GM21786 (cell line): ENCODE measurements at regions not wholly inside any gene's neighbourhood (a gene's known extent, or its start where the extent isn't known, plus 50 kb on each side); places are given as distances from the start of the nearest gene placed in this dataset.

Source experiments
- ATAC-seq: cut with Tn5 transposase; IDR thresholded peaks from one replicate; pipeline ENCODE4 v1.9.1; 2021; ENCODE audit not compliant: unreplicated experiment

DNA sequence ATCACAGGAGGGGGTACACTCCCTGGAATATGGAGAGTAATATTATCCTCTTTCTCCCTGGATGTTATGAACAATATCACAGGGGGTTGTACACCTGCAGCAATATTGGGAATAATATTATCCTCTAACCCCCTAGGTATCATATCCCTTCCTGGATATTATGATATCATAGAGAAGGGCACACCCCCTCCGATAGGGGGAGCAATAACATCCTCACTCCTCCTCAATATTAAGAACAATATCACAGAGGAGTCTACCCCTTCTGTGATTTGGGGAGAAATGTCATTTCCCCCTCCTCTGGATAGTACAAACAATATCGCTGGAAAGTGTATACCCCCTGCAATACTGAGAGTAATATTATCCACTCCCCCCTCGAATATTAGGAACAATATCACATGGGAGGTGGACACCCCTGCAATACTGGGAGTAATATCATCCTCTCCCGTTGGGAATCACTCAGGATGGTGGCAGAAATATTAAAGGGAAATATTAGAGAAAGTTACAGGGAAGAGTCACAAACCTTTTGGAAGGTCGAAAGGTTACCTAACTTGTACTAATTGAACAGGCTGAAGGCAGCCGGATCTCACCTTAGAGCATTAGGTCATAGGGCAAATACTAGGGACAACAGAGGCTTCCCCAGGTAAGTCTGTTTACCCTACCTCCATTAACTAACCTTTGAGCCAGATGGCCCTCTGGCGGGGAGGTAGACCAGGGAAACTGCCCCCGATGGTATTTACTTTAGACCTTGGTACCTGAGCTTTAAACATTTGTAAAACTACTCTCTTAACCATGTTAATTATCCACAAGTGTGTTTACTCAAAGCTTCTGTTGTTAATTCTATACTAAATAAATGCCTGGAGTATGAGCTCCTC lies 57.5 kb upstream of the FREM1 start:
- ATAC-seq: no peak

DNA sequence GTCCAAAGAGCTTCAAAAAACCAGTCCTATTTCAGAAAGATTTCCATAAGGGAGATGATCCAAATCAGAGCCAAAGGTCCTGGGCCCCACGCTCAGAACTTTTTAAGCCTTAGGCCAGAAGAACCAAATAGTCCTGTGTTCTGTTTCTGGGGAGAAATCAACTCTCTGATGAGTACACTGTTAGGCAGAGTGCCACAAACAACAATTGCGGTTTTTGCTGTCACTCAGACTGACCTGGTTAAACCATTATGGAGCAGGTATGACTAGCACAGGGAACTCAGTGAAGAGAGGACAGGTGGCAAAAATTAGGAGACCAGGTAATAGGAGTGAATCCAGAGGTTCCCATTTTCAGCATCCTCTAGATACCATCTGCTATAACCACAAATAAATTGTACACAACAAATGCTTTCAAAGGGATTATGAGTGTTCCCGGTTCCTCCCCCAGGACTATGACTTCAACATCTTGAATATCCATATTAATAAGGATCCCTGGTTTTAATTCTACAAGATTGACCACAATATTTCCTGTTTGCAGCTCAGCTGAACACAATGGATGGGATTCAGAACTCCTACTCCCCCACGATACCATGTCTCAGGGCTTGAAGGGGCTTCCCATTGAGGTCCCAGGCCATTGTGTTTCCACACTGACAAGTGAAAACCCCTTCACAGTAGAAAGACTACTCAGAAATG lies 52.1 kb upstream of the FREM1 start:
- no peak for ATAC-seq

DNA sequence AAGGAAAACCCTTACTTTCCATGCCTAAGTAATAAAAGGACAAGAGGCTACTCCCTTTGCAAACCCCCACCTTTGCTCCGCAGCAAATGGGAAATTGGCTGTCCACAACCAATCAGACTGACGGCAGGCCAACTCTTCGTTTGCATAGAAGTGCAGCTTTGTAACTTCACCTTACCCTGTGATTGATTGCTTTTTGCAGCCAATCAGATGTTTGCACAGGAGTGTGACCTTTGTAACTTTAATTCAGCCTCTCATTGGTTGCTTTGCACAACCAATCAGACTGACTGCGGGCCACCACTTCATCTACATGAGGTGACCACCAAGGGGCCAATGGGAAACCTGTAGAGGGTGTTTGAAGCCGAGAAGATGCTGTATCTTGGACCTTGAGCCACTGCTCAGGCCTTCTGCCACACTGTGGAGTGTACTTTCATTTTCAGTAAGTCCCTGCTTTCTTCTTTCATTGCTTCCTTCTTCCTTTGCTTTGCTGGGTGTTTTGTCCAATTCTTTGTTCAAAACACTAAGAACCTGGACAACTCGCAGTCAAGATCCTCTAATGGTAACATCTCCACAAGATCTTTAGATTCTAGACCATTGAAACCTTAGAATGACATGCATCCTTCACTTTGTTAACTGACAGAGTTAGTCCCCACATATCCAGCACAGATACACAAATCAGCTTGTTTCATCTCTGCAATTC lies 51.3 kb upstream of the FREM1 start:
- ATAC-seq: no peak

DNA sequence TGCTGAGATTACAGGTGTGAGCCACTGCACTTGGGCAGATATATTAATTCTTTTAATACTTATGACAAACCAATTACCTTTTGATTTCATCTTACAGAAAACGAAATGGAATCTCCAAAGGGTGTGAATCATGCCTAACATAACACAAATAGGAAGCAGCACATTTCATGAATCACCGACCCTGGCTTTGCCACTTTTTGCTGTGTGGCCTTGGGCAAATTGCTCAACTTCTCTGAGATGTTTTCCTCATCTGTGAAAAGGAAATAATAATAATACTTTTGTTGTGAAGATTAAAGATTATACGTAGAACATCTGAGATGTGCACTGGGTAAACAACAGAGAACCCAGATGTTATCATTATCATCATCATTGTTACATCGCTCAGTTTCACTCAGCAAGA lies 50.7 kb upstream of the FREM1 start:
- no peak for ATAC-seq
